Neural cell (in vitro differentiated cells): ENCODE measurements at regions not wholly inside any gene's neighbourhood (a gene's known extent, or its start where the extent isn't known, plus 50 kb on each side); places are given as distances from the start of the nearest gene placed in this dataset.

Experiments used
- EP300 ChIP-seq: fragments of 450-650 bp; conservative IDR thresholded peaks from 2 replicates; pipeline ENCODE4 v1.6.1; 2014; ENCODE audit warnings: antibody characterized with exemption, mild to moderate bottlenecking, moderate library complexity; ENCODE audit not compliant: poor library complexity, severe bottlenecking
- EZH2 ChIP-seq: fragments of 200-600, 300-800 bp; shearing (Covaris generic), sonication (generic); IDR thresholded peaks from 2 replicates; pipeline ENCODE4 v1.6.1; 2014; ENCODE audit warnings: antibody characterized with exemption, low read length, borderline replicate concordance, mild to moderate bottlenecking; ENCODE audit not compliant: insufficient read depth, poor library complexity, severe bottlenecking
- POLR2AphosphoS5 ChIP-seq: IDR thresholded peaks from 2 replicates; pipeline ENCODE4 v1.6.1; 2012
- RAD21 ChIP-seq: fragments of 450-650 bp; conservative IDR thresholded peaks from 2 replicates; pipeline ENCODE4 v1.6.1; 2014; ENCODE audit warnings: antibody characterized with exemption, mild to moderate bottlenecking, moderate library complexity
- REST ChIP-seq: IDR thresholded peaks from 2 replicates; pipeline ENCODE4 v1.6.1; 2012; ENCODE audit warnings: borderline replicate concordance
- SMC3 ChIP-seq: fragments of 450-650 bp; conservative IDR thresholded peaks from 2 replicates; pipeline ENCODE4 v1.6.1; 2014; ENCODE audit warnings: antibody characterized with exemption, mild to moderate bottlenecking, moderate library complexity; ENCODE audit not compliant: poor library complexity
- TF ChIP-seq, protein P1 (sequence below): fragments of 450-650 bp; IDR thresholded peaks from 2 replicates; pipeline ENCODE4 v1.5.1; 2014; ENCODE audit warnings: antibody characterized with exemption, mild to moderate bottlenecking, moderate library complexity; ENCODE audit not compliant: poor library complexity, severe bottlenecking

- TF ChIP-seq, protein P1, sequence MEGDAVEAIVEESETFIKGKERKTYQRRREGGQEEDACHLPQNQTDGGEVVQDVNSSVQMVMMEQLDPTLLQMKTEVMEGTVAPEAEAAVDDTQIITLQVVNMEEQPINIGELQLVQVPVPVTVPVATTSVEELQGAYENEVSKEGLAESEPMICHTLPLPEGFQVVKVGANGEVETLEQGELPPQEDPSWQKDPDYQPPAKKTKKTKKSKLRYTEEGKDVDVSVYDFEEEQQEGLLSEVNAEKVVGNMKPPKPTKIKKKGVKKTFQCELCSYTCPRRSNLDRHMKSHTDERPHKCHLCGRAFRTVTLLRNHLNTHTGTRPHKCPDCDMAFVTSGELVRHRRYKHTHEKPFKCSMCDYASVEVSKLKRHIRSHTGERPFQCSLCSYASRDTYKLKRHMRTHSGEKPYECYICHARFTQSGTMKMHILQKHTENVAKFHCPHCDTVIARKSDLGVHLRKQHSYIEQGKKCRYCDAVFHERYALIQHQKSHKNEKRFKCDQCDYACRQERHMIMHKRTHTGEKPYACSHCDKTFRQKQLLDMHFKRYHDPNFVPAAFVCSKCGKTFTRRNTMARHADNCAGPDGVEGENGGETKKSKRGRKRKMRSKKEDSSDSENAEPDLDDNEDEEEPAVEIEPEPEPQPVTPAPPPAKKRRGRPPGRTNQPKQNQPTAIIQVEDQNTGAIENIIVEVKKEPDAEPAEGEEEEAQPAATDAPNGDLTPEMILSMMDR, result no peak
- TF ChIP-seq RAD21 (no peak), POLR2AphosphoS5 (no peak), REST (no peak), EP300 (no peak), EZH2 (no peak), SMC3 (no peak)
These were observed 363.3 kb downstream of the PCDH7 start for GRCh38 chr4:31083456-31083855.
